GM18868 (cell line): ENCODE measurements at regions not wholly inside any gene's neighbourhood (a gene's known extent, or its start where the extent isn't known, plus 50 kb on each side); places are given as distances from the start of the nearest gene placed in this dataset.
"Not testable (repeated sequence)": the region's sequence is repeated elsewhere in the genome, so short reads cannot be mapped to it uniquely, and the experiment has no call there.

ENCODE experiments used
- ATAC-seq: cut with Tn5 transposase; IDR thresholded peaks from one replicate; pipeline ENCODE4 v1.9.1; 2021; ENCODE audit warnings: mild to moderate bottlenecking, moderate library complexity; ENCODE audit not compliant: unreplicated experiment

DNA sequence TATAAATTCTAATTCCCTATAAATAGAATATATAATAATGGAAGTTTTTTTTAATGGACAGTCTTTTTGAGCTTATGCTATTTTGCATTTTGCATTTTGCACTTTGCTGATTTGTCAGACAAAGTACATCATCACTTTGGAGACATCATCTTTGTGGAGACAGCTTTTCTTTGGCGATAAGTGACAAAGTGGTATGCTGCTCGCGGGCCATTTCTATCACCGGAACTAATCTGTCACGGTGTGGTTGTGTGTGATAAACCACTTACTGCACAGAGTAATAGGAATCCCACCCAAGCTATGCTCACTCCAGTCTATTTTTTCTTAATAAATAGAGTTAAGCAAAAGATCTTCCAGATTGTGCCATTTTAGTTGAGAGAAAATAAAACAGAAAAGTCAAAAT lies 133.1 kb downstream of the MACIR start:
- ATAC-seq = no peak

DNA sequence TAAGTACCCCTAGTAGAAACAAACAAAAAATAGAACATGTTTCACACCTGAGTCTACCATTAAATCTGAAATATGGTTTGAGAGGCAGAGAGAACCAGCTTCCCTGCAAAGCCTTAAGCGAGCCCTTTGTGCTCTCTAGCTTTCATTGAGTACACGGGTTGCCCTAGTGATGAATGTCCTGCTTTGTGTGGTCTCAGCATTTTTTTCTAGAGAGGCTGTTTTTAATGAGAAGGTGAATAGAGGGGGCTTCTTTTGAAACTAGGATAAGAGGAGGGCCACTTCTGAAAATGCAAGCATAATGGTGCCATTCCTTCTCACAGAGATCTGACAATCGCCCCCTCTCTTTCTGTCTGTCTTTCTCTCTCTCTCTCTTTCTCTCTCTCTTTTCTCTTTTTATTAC lies 131.3 kb downstream of the MACIR start:
- ATAC-seq = no peak

DNA sequence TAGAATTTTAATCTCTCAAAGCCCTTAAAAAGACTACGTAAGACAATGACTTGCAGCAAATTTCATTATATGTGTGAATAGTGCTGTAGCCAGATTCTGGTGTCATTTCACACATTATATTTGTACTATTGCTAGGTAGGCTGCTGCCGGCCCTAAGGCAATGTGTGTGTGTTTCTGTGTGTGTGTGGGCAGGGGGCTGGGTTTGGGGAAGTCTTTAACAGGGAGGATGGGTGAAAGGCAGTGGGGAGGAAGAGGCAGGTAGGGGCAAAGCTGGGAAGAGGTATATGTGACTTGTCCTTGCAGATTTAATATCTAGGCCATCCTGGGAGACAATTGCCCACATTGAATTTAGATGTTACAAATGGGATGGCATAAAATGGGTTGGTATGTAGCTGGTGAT lies 130.8 kb downstream of the MACIR start:
- ATAC-seq = no peak

DNA sequence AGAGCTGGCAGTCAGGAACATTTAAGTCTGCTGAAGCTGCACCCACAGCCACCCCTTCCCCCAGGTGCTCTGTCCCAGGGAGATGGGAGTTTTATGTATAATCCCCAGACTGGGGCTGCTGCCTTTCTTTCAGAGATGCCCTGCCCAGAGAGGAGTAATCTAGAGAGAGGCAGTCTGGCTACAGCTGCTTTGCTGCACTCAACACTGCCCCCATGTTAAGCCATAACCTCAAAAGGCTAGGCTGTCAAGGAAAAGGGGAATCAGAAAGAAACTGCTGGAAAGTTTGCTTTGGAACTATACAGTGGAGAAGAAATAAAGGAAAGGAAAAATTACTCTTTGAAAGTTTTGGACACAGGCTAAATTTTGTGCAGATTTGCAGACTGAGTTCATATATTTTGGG lies 127.2 kb downstream of the MACIR start:
- no peak for ATAC-seq

DNA sequence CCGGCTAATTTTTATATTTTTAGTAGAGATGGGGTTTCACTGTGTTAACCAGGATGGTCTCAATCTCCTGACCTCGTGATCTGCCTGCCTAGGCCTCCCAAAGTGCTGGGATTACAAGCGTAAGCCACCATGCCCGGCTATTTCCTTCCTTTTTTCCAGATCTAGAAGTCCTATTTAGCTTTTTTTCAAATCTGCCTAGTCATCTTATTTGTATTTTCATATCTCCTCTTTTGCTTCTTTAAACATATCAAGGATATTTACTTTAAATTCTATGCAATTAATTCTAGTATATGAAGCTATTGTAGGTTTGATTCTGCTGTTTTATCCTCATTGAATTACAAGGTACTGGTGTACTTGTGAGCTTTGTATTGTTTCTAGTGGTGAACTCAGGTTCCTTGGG lies 119.1 kb downstream of the MACIR start:
- not testable (repeated sequence) for ATAC-seq

DNA sequence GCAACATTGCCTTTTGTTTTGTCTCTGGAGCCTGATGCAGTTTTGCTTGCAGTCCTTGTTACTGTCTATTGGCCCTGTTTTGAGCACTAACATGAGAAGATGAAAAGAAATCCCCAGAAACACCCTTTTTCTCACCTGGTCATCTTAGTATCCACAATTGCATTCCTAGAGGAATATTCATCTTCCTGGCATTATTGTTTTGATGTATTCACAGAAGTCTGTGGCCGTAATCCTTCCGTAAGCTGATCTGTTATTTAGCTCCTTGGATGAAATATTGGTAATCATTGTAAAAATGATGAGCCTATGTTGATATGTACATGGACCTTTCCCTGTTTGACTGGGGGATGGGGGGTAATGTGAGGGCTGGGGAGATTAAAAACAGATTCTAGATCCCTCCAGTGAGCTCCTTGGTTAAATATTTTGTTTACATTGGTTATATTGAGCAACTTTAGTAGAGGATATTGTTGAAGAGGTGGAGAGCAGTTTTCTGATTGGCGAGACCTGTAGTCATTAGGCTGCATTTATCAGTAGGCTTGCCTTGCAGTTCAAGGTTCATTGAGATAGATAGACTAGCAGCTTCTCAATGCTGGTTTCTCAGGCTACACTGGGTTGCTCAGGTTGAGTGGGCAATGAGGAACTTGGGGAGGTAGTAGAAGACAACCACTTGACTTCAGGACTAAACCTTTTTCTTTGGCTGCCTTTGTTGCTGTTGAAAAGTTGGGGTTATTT lies 117.5 kb downstream of the MACIR start:
- no peak for ATAC-seq

DNA sequence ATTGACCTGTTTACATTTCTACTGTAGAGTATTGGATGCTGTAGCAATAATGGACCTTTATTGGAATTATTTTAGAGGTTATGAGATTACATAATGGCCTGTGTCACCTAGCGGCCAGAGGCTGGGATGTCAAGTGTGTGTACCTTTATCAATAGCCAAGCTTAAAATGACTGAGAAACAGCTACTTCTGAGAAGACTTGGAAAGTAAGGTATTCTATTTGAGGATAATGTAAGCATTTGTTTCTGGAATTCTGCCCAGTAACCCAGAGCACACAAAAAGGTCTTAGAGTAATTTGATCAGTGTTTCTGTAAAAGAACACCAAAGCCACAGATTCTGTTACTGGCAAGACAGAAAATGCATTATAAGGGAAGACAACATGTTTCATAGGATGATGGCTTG lies 116.8 kb downstream of the MACIR start:
- ATAC-seq = peak; percentile 50

DNA sequence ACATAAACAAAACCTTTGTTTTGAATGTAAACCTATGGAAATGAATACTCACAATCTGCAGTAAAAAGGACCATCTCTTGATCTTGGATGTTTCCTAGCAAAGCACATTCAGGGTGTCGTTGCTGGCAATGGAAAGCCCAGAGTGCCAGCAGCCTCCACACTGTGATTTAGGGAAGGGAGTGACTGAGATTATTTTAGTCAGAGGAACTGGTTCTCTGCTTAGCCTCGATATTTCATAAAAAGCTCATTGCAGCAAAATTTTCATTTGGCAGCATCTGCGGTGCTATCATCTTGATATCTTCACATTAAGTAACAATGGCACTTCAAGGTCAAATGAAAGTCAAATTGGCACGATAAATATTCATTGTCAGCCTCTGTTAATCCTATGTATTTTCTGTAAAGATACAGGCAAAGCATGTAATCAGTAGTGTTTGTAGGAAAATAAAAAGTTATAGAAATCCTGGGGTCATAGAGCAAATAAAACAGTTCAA lies 116.0 kb downstream of the MACIR start:
- ATAC-seq = no peak

DNA sequence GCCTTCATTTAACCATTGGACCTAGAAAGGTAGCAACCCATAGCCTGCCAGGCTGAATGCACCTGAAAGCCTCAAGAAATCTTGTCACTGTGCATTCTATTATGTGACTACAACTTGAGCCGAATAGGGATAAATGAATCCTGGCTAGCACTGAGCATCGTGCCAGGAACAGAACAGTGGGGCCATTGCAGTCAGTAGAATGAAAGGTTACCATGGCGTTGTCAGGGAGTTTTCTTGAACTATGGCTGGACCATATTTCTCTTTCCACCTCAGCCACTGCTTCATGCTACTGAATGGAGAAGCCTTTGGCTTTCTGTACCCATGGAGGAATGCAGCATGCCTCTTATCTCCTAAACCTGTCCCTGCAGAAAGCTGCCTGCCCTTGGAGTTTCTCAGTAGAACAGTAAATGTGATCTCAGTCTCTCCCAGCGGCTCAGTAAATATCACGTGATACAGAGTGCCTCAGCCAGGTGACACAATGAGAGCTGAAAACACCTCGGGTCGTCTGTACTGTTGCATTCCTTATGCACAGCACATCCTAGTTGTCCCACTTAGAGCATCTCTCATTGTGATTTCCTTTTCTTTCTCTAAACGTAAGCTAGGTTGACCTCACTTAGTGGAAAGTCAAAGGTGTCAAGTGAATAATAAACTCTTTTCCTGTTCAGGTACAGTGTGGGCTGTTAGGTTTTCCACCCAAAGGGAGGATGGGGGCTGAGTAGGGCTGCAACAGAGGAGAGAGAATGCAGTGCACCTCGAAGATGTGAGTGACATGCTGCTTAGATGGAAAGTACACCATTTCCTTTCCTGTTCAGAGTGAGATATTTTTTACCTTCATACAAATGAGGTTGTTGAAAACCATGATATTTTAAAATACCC lies 115.3 kb downstream of the MACIR start:
- no peak for ATAC-seq

DNA sequence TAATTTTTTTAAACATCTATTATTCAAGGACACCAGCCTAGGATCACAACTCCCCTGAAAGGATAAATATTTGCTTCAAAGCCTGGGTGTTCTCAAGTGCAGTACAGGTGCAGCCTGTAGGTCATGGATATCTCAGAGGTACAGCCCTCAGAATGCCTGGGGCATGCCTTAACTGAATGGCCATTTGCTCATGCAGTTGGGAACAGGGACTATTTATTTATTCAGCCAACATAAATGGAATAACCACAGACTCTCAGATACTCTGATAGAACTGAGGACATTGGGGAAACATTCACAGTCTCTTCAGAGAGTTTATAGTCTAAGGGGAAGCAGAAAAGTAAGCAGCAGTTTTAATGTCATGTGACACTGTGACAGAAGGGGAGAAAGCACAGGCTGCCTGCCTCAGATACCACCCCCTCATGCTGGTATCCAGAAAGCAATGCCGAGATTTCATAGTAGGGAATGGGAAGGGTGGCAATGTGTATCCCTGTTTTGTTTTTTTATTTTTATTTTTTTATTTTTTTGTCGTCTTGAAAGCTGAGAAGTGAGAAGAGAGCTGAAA lies 112.6 kb downstream of the MACIR start:
- no peak for ATAC-seq

DNA sequence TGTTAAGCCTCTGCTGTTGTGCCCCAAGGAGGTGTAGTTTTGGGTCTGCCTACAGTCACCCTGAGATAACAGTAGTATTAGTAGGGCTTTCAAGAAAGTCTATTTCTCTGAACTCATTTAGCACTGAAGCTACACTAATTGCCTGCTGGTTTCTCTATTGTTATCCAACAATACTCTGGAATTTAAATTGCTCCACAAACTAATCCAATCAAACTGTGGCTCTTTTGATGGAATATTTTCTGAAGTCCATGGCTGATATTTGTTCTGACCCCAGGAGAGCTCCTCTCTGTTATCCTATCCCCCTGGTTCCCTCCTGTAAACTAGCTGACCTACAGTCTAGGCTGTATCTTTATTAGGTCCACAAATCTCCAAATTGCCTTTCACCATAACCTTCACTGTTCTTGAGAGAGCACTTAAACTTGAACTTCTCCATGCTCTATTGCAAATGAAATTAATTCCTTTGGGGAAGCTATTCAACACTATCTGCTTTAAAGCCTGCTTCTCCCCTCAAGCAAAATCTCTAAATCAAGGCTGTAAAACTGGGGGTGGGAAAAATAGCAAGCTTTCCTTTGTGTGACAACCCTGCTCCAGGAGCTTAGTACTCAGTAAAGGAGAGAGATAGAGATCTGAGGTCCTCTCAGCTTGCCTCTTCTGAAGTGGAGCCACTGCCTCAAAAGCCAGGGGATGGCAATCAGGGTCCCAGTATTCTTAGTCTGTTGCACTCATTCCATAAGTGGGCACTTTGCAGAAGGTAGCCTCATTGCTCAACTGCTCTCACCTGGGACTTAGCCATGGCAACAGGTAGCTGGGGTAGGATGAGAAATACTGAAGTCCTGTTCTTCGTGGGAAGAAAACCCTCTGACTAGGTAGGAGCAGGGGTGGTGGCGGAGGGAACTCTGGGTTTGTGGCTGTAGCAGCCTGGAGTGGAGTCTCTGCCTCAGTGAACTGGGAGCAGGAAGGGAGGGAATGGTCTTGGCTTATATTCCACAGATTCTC lies 110.9 kb downstream of the MACIR start:
- ATAC-seq = no peak

DNA sequence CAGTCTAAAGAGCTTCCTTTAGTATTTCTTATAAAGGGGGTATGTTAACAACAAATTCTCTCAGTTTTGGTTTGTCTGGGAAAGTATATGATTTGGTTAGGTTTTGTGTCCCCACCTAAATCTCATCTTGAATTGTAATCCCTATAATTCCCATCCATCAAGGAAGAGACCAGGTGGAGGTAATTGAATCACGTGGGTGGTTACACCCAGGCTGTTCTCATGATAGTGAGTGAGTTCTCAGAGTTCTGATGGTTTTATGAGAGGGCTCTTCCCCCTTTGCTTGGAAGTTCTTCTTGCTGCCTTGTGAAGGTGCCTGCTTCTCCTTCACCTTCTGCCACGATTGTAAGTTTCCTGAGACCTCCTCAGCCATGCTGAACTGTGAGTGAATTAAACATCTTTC lies 109.1 kb downstream of the MACIR start:
- ATAC-seq = no peak

DNA sequence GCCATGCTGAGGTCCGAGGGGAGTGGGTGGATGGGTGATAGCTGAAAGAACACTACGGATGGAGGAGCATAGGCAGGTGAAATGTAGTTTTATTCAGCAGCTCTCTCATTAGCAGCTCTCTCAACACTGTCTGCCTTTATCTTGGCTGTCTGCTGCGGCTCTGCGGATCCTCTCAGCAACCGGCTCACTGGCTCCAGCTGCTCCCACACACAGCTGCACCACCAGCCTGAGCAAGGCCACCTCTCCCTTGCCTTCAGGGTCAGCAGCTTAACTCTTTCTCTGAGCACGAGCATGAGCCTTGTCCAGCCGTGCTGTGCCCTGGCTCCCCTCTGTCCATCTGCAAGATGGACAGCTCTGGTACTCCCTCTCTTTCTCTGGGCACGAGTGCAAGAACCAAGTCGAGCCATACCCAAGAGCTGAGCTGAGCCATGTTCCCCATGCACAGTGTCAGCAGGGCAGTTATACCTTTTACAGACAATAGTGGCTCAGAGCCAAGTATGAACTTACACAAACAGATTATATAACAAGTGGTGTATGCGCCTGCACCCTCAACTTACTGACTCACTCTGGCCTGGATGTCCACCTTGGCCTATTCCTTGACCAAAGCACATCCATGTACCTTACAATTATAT lies 108.5 kb downstream of the MACIR start:
- no peak for ATAC-seq

DNA sequence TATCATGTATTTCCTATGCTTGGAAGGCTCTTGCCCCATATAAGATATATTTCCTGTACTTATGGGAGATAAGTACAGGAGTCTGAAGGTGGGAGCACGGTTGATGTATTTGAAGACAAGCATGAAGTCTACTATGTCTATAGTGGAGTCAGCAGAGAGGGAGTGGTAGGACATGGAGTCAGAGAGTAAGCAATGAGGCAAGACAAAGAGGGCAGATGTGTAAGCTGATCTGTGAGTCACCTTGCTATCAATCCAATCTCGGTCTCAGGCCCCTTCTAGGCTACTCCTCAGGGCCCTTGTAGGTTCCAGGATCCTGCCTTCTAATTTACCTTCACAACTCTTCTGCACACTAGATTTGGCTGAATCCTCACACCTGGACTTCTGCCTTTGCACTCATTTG lies 105.5 kb downstream of the MACIR start:
- no peak for ATAC-seq

DNA sequence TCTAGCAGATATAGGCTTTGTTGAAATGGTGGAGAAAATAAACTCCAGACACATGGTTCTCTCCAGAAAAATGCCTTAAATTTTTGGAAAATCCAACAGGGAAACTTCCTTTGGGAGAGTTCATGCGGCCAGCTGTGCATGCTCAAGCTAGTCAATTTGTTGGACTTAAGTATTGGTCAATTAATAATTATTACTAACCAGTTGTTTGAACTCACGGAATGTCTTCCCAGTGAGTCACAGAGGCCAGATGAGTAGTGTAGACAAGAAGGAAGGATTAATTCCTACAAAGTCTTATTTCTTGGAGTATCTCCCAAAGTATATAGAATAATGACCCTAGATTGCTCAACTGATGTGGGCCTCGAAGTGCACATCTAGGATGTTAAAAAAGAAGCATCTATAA lies 103.6 kb downstream of the MACIR start:
- no peak for ATAC-seq

DNA sequence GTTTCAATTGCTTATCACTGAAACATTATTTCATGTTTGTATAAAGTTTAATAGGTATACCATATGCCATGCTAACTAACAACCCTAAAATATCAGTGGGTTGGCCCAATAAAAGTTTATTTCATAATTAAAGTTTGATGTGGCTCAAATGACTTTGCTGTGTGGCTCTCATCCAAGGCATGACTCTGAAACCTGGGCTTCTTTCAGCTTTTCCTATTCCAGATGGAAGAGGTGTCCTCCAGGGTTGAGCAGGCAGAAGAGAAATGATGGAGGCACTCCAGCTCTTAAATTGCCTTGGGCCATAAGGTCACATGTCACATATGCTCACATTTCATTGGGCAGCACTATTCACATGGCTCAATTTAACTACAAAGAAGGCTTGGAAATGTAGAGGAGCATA lies 101.9 kb downstream of the MACIR start:
- ATAC-seq = no peak

DNA sequence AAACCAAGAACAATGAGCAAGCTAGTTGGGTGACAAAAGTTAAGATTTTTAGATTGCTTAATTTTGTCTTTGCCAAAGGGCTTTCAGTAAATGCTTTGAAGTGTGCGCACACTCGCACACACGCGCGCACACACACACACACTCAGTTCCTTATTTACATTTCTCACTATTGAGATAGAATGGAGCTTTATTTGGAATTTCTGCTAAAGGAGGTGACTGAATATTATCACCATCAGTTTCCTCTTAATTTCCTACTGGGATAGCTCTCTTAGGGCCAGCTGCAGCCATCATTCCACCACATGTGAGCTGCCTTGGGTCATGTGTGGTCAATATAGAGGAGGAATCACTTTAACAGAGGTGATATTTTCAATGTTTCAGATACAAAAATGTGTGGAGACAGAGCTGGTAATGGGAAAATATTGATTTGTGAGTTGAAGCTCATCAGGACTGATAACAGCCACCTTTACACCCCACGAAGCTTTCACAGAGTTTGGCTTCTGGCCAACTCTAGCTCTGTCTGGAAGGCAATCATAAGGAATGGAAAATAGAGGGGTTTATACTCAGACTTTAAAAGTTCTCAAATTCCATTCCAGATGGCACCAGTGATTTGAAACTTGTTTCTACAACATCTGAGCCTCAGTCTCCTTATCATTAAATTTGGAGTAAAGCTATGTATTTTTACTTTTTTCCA lies 99.9 kb downstream of the MACIR start:
- no peak for ATAC-seq

DNA sequence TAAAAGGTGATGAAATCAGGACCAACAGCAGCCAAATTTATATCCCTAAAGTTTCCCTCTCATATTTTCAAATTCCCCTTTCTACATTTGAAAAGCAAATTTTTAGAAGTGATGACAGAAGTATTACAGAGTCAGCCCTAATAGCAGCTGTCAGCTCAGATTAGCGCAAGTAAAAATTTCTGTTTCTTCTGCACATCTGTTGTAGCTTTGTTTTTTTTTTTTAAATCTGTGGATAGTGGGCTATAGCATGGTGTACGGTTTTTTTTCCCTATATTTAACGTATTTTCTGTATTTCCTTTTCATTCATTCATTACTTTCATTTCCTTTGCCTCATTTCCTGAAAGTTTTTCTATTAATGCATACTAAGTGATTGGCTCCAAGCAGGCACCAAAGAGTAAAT lies 99.1 kb downstream of the MACIR start:
- ATAC-seq = no peak

DNA sequence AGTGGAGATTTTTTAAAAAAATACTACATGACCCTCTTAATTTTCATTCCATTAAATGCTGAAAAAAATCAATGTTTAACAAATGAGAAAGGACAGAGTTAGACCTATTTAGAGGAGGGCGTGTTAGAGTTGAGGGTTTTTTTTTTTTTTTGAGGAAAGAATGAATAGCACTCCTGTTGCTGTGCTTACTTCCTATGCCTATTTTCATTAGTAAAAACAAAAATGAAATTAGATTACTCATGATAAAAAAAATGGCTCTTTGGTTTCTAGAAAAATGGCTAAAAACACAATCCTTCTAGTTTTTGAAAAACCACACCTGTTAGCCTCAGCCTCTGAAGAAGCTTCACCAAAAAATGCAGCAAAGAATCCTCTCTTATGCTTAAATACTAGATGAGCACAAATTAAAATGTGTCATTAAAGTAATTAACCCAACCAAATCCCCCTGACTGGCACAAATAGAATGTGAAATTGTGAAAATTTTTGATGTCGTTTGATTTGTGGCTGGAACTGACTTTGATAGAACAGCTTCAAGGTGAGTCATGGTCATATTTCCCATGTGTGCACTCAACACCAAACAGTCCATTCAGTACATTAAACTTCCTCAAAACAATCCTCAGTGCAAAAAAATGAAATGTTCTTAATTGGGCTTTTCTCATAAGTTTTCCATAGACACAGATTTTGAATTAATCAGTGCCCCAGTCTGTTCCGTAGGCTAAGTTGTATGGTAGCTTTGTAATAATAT lies 98.0 kb downstream of the MACIR start:
- no peak for ATAC-seq
